CD4-positive, alpha-beta T cell treated with Interferon gamma for 1 hour (primary cell): ENCODE measurements at regions not wholly inside any gene's neighbourhood (a gene's known extent, or its start where the extent isn't known, plus 50 kb on each side); places are given as distances from the start of the nearest gene placed in this dataset.

Source experiments
- DNase-seq: peaks from one replicate; pipeline ENCODE4 v3.0.0-alpha.2; 2020

- DNase-seq: no peak
Measured at GRCh38 chr10:47173929-47174442, 126.0 kb upstream of the GDF10 start.

GRCh38 chr10:47175181-47176123 is 124.5 kb upstream of the GDF10 start:
- no peak for DNase-seq

GRCh38 chr10:47176206-47176902 is 123.6 kb upstream of the GDF10 start:
- DNase-seq: no peak

GRCh38 chr10:47176903-47177868 is 122.8 kb upstream of the GDF10 start:
- DNase-seq: no peak

GRCh38 chr10:47178537-47179290 is 121.3 kb upstream of the GDF10 start:
- DNase-seq: no peak

- DNase-seq: no peak
Measured at GRCh38 chr10:47179291-47179647, 120.7 kb upstream of the GDF10 start.

- no peak for DNase-seq
Measured at GRCh38 chr10:47181052-47181849, 118.7 kb upstream of the GDF10 start.

GRCh38 chr10:47182934-47183703 is 116.9 kb upstream of the GDF10 start:
- DNase-seq: no peak

GRCh38 chr10:47183704-47184041 is 116.3 kb upstream of the GDF10 start:
- no peak for DNase-seq

GRCh38 chr10:47184273-47184672 is 115.7 kb upstream of the GDF10 start:
- DNase-seq: no peak

GRCh38 chr10:47184724-47185330 is 115.2 kb upstream of the GDF10 start:
- no peak for DNase-seq

GRCh38 chr10:47186941-47187340 is 113.1 kb upstream of the GDF10 start:
- DNase-seq: no peak

- no peak for DNase-seq
Measured at GRCh38 chr10:47187592-47187991, 112.4 kb upstream of the GDF10 start.

- DNase-seq: no peak
Measured at GRCh38 chr10:47188156-47188555, 111.8 kb upstream of the GDF10 start.

GRCh38 chr10:47189802-47190201 is 110.2 kb upstream of the GDF10 start:
- DNase-seq: no peak

GRCh38 chr10:47190301-47190700 is 109.7 kb upstream of the GDF10 start:
- no peak for DNase-seq

- no peak for DNase-seq
Measured at GRCh38 chr10:47190802-47191450, 109.1 kb upstream of the GDF10 start.

- DNase-seq: no peak
Measured at GRCh38 chr10:47192273-47192672, 107.7 kb upstream of the GDF10 start.

GRCh38 chr10:47193666-47194065 is 106.3 kb upstream of the GDF10 start:
- DNase-seq: no peak
